ENCODE measurements at regions not wholly inside any gene's neighbourhood (a gene's known extent, or its start where the extent isn't known, plus 50 kb on each side); places are given as distances from the start of the nearest gene placed in this dataset.

DNA sequence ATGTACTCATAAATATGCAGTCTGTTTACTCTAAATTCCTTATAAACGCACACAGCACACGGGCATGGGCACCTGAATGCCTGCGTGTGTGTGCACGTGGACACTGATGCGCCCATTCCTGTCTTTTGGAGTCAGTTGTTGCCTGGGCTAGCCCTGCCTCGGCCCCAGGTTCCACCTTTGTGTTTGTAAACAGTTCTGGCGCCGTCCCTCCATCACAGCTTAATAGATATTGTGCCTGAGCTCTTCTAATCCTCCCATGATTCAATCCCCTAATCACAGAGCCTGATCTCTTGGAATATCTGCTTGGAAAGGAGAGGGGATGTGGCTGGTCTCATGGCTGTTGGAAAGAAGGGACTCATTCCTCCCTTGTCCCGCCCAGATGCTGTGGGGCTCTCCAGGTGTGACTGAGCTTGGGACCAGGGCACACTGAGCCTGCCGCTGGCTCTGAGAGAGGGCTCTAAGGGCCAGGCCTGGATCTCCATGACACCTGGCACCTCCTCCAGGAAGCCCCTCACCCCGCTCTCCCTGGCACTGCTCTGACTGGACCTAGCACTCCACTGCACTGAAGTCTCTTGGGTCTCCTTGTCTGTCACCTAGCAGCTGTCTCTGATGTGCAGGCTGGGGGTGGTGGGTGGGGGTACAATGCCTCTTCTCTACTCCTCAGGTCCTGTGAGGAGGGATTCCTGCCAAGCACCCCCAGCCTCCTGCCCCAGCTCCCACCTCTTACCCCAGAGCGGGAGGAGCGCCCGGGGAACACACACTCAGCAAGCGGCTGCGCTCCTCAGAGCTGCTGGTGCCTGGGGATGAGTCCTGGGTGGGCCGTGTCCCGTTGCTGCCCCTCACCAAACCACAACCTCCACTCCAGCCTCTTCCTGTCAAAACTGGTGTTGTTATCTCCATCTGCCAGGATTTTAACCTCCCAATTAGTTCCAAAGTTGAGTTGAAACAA is 181.3 kb downstream of the INHBB start:
- no peak for DNase-seq (ENCODE audit: insufficient read length, low spot score)
- no peak for TF ChIP-seq POLR2A (IDR thresholded peaks at IDR 0.05; ENCODE audit: low read depth, low read length)
- no peak for FAIRE-seq

GRCh38 chr2:120528051-120528692 is 182.2 kb downstream of the INHBB start:
- no peak for FAIRE-seq

GRCh38 chr2:120528693-120529076 is 182.7 kb downstream of the INHBB start:
- DNase-seq (ENCODE audit: insufficient read length, low spot score) (no peak), FAIRE-seq (no peak)
- TF ChIP-seq POLR2A (IDR thresholded peaks at IDR 0.05; ENCODE audit: low read depth, low read length), result no peak

More at GRCh38 chr2:120528051-120528692, 182.2 kb downstream of the INHBB start:
- DNase-seq (ENCODE audit: insufficient read length, low spot score), result no peak
- TF ChIP-seq POLR2A (IDR thresholded peaks at IDR 0.05; ENCODE audit: low read depth, low read length), result no peak

DNA sequence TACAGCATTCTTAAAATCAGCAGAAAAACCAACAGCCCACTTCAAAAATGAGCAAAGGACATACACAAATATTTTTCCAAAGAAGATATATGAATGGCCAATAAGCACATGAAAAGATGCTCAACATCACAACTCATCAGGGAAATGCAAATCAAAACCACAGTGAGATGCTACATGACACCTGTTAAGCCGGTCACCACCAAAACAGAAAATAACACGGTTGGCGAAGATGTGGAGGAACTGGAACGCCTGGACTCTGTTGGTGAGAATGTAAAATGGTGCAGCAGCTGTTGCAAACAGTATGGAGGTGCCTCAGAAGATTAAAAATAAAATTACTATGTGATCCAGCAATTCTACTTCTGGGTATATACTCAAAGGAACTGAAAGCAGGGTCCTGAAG is 184.8 kb downstream of the INHBB start:
- FAIRE-seq, result no peak
- TF ChIP-seq POLR2A (IDR thresholded peaks at IDR 0.05; ENCODE audit: low read depth, low read length), result no peak

GRCh38 chr2:120531365-120531764 is 185.4 kb downstream of the INHBB start:
- DNase-seq (ENCODE audit: insufficient read length, low spot score) (no peak), FAIRE-seq (no peak)
- no peak for TF ChIP-seq POLR2A (IDR thresholded peaks at IDR 0.05; ENCODE audit: low read depth, low read length)

More for the DNA sequence above, 184.8 kb downstream of the INHBB start:
- DNase-seq (ENCODE audit: insufficient read length, low spot score), result no peak

DNA sequence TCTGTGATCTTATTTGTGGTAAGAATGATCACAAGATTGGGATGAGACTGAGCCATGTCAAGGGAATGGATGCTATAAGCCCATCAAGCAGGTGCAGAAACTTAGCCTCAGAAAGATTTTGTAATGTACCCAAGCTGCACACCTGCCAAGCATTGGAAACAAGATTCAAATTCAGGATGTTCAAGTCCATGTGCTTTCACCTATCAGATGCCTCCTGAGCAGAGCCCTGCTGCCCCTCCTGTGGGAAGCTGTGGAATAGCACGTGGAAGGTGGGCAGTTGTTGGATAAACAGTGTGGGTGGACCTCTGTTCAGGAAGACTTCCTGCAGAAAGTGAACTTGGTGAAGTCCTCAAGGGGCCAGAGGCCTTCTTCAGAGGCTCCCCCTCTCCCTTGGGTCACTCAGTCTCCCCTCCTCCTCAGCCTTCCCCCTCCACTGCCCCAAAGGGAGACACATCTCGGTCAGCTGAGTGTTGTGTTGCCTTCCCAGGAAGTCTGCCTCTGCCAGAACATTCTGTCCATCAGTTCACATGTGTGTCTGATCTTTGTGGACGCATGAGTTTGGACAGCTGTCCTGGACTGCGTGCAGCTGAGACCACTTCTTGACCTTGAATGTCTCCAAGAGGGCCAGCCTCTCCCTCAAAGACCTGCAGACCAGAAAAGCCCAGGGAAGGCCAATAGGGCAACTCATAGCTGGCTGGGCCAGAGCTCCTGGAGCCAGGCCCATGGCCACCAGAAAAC is 186.1 kb downstream of the INHBB start:
- FAIRE-seq, result no peak
- TF ChIP-seq POLR2A (IDR thresholded peaks at IDR 0.05; ENCODE audit: low read depth, low read length), result no peak

GRCh38 chr2:120533625-120534024 is 187.7 kb downstream of the INHBB start:
- no peak for FAIRE-seq
- DNase-seq (ENCODE audit: insufficient read length, low spot score), result no peak

More for the DNA sequence above, 186.1 kb downstream of the INHBB start:
- no peak for DNase-seq (ENCODE audit: insufficient read length, low spot score)

GRCh38 chr2:120534457-120534856 is 188.5 kb downstream of the INHBB start:
- FAIRE-seq (no peak), DNase-seq (ENCODE audit: insufficient read length, low spot score) (no peak)
- no peak for TF ChIP-seq POLR2A (IDR thresholded peaks at IDR 0.05; ENCODE audit: low read depth, low read length)

More at GRCh38 chr2:120533625-120534024, 187.7 kb downstream of the INHBB start:
- TF ChIP-seq POLR2A (IDR thresholded peaks at IDR 0.05; ENCODE audit: low read depth, low read length), result no peak

DNA sequence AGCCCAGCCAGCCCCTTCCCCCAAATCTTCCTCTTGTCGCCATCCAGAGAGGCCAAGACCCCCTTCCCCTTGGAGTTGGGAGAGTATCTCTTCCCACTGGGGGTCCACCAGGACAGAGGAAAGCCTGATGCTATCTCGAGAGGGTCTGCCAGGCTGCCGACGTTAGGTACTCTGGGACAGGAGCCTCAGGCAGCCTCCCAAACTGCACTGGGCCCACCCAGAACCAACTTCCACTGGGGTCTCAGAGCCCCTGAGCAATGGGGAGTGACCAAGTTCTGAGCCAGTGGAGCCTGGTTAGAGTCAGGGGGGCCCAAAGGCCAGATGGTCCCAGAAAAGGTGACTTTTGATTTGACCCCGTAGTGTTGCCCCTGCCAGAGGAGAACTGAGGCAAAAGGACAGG is 189.1 kb downstream of the INHBB start:
- no peak for DNase-seq (ENCODE audit: insufficient read length, low spot score)
- no peak for FAIRE-seq
- TF ChIP-seq POLR2A (IDR thresholded peaks at IDR 0.05; ENCODE audit: low read depth, low read length), result no peak

GRCh38 chr2:120536141-120536540 is 190.2 kb downstream of the INHBB start:
- FAIRE-seq (no peak), DNase-seq (ENCODE audit: insufficient read length, low spot score) (no peak)
- no peak for TF ChIP-seq POLR2A (IDR thresholded peaks at IDR 0.05; ENCODE audit: low read depth, low read length)

- TF ChIP-seq POLR2A (IDR thresholded peaks at IDR 0.05; ENCODE audit: low read depth, low read length), result no peak
- FAIRE-seq (no peak), DNase-seq (ENCODE audit: insufficient read length, low spot score) (no peak)
Observed at GRCh38 chr2:120538691-120539423, 192.9 kb downstream of the INHBB start.

- DNase-seq (ENCODE audit: insufficient read length, low spot score) (no peak), FAIRE-seq (no peak)
- no peak for TF ChIP-seq POLR2A (IDR thresholded peaks at IDR 0.05; ENCODE audit: low read depth, low read length)
Observed at GRCh38 chr2:120539424-120539936, 193.5 kb downstream of the INHBB start.

All from H54 (cell line).